A673 (cell line): ENCODE measurements at regions not wholly inside any gene's neighbourhood (a gene's known extent, or its start where the extent isn't known, plus 50 kb on each side); places are given as distances from the start of the nearest gene placed in this dataset.

Experiments used
- BruUV-seq: library from RNA; stranded (reverse); fragments of 400-500 nt; replicated peaks from 2 replicates; lab custom pipeline; 2021; lab: Mats Ljungman, UMichigan
- CTCF ChIA-PET: fragments of 300-600 bp; sonication (Branson Sonifier 250); formaldehyde crosslinking; loops from one replicate; lab custom pipeline; 2022; ENCODE audit warnings: antibody characterized with exemption; lab: Charles Lee
- POLR2A ChIA-PET: fragments of 300-600 bp; sonication (Branson Sonifier 250); formaldehyde crosslinking; loops from one replicate; lab custom pipeline; 2022; ENCODE audit warnings: antibody characterized with exemption; ENCODE audit not compliant: low non-redundant PET; lab: Charles Lee
- DNase-seq: peaks from one replicate; pipeline ENCODE4 v3.0.0-alpha.2; 2015; ENCODE audit warnings: low spot score
- H3K27ac ChIP-seq: fragments of 200-600 bp; sonication (generic); 2 replicates; pipeline ENCODE4 v1.5.1; 2016; ENCODE audit warnings: mixed run types, low read depth, mild to moderate bottlenecking, mixed read lengths, antibody characterized with exemption, low read length; ENCODE audit not compliant: poor library complexity, severe bottlenecking
- H3K27me3 ChIP-seq: fragments of 200-600 bp; sonication (generic); replicated peaks from 2 replicates; pipeline ENCODE4 v1.6.1; 2017; ENCODE audit warnings: mixed run types, low read depth, mild to moderate bottlenecking, mixed read lengths, antibody characterized with exemption, low read length; ENCODE audit not compliant: insufficient read depth, poor library complexity
- H3K36me3 ChIP-seq: fragments of 200-600 bp; sonication (generic); 2 replicates; pipeline ENCODE4 v1.6.1; 2016; ENCODE audit warnings: mixed run types, mild to moderate bottlenecking, mixed read lengths, antibody characterized with exemption, low read length; ENCODE audit not compliant: insufficient read depth, poor library complexity, severe bottlenecking
- H3K4me1 ChIP-seq: fragments of 200-600 bp; sonication (generic); 2 replicates; pipeline ENCODE4 v1.6.1; 2017; ENCODE audit warnings: mixed run types, mild to moderate bottlenecking, mixed read lengths, antibody characterized with exemption, low read length; ENCODE audit not compliant: insufficient read depth, poor library complexity, severe bottlenecking
- H3K4me3 ChIP-seq: fragments of 200-600 bp; sonication (generic); 2 replicates; pipeline ENCODE4 v1.5.1; 2016; ENCODE audit warnings: low read depth, mixed run types, mild to moderate bottlenecking, mixed read lengths, low read length; ENCODE audit not compliant: poor library complexity, severe bottlenecking
- H3K9me3 ChIP-seq: fragments of 200-600 bp; sonication (generic); 2 replicates; pipeline ENCODE4 v1.6.1; 2016; ENCODE audit warnings: mixed run types, low read depth, mild to moderate bottlenecking, mixed read lengths, antibody characterized with exemption, low read length; ENCODE audit not compliant: poor library complexity, severe bottlenecking
- EZH2 ChIP-seq: fragments of 200-600 bp; sonication (generic); IDR thresholded peaks from 2 replicates; pipeline ENCODE4 v1.6.1; 2017; ENCODE audit warnings: borderline replicate concordance, low read depth, mild to moderate bottlenecking, mixed read lengths, antibody characterized with exemption, low read length; ENCODE audit not compliant: poor library complexity, severe bottlenecking
- intact Hi-C: fragments of 100-400 bp; cut with micrococcal nuclease; formaldehyde crosslinking; loops from one replicate; pipeline ENCODE4 v1.10.0; 2022; ENCODE audit not compliant: unreplicated experiment
- TF ChIP-seq, protein P1 (sequence below): fragments of 300-800, 200-600 bp; sonication (generic); conservative IDR thresholded peaks from 2 replicates; pipeline ENCODE4 v1.5.1; 2017; ENCODE audit warnings: low read depth, mild to moderate bottlenecking, antibody characterized with exemption, low read length, moderate library complexity, mixed read lengths

DNA sequence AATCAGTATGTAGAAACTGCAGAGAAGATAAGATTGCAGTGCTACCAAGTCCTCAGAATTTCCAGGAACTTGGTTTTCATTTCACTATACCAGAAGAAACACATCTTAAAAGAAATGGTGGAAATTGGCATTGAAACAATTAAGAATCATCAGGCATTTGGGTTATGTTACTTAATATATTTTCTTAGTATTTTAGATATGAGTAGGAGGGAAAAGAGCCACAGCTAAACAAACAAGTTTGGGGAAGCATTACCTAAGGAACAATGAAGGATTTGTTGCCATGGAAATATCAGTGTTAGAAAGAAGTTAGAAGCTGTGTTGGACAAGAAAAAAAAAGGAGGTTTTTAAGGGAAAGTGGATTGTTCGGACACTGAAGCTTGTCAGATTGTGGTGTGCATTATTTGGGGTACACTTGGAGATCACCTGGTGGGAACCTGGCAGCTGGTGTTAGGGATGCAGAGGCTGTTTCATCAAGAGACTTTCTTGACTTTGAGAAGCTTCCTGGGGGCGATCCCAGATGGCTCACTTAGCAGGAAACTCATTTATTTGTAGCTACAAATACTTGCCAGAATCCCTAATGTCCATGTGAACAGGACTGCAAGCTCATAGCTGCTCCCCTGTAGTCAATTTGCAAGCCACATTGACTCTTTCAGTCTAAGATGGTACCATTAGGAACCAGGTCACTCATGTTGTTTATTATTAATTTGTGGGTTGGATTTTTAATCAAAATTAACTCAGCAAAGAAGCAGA, 246.7 kb downstream of the RFC3 start:
- H3K4me1 ChIP-seq: no peaks in the 10 kb centered on the region
- CTCF ChIA-PET: no interaction called here
- BruUV-seq: no TSS peak
- H3K9me3 ChIP-seq: no peaks in the 10 kb centered on the region
- POLR2A ChIA-PET: interaction anchor here (0.7 kb wide), 1 partner anchor 387 kb away, joined by 4 read pairs; no protein-coding TSS in a partner anchor
- no peak for DNase-seq
- H3K4me3 ChIP-seq: no peak overlapping the region
- intact Hi-C loops: no loop called here
- TF ChIP-seq EZH2: no peak
- TF ChIP-seq, protein P1, sequence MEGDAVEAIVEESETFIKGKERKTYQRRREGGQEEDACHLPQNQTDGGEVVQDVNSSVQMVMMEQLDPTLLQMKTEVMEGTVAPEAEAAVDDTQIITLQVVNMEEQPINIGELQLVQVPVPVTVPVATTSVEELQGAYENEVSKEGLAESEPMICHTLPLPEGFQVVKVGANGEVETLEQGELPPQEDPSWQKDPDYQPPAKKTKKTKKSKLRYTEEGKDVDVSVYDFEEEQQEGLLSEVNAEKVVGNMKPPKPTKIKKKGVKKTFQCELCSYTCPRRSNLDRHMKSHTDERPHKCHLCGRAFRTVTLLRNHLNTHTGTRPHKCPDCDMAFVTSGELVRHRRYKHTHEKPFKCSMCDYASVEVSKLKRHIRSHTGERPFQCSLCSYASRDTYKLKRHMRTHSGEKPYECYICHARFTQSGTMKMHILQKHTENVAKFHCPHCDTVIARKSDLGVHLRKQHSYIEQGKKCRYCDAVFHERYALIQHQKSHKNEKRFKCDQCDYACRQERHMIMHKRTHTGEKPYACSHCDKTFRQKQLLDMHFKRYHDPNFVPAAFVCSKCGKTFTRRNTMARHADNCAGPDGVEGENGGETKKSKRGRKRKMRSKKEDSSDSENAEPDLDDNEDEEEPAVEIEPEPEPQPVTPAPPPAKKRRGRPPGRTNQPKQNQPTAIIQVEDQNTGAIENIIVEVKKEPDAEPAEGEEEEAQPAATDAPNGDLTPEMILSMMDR: no peak
- H3K27me3 ChIP-seq: peaks cover 11% of the 10 kb centered on the region
- no peaks in the 10 kb centered on the region for H3K36me3 ChIP-seq
- H3K27ac ChIP-seq: no peak overlapping the region

- POLR2A ChIA-PET: no interaction called here
- no TSS peak for BruUV-seq
- DNase-seq: no peak
- Histone ChIP-seq H3K27me3 (peaks cover 11% of the 10 kb centered on the region), H3K36me3 (no peaks in the 10 kb centered on the region), H3K27ac (no peak overlapping the region), H3K9me3 (no peaks in the 10 kb centered on the region), H3K4me3 (no peak overlapping the region), H3K4me1 (no peaks in the 10 kb centered on the region)
- intact Hi-C loops: no loop called here
- CTCF ChIA-PET: no interaction called here
- TF ChIP-seq, protein P1: no peak
- TF ChIP-seq EZH2: no peak
Observed at GRCh38 chr13:34065928-34066327, 248.0 kb downstream of the RFC3 start.

- intact Hi-C loops: no loop called here
- no peak for TF ChIP-seq EZH2
- TF ChIP-seq, protein P1: no peak
- H3K4me1 ChIP-seq: no peaks in the 10 kb centered on the region
- H3K4me3 ChIP-seq: no peak overlapping the region
- peaks cover 11% of the 10 kb centered on the region for H3K27me3 ChIP-seq
- DNase-seq: no peak
- no peaks in the 10 kb centered on the region for H3K9me3 ChIP-seq
- BruUV-seq: no TSS peak
- no peaks in the 10 kb centered on the region for H3K36me3 ChIP-seq
- no peak overlapping the region for H3K27ac ChIP-seq
- ChIA-PET CTCF (no interaction called here), POLR2A (no interaction called here)
Observed at GRCh38 chr13:34066344-34066743, 248.4 kb downstream of the RFC3 start.
